ENCODE measurements at regions not wholly inside any gene's neighbourhood (a gene's known extent, or its start where the extent isn't known, plus 50 kb on each side); places are given as distances from the start of the nearest gene placed in this dataset.

GRCh38 chr18:24633121-24633520 is 172.7 kb downstream of the HRH4 start:
- H3K27ac ChIP-seq: no peak overlapping the region
- TF ChIP-seq CTCF (IDR thresholded peaks at IDR 0.05): no peak
- no peak for TF ChIP-seq ZFX (IDR thresholded peaks at IDR 0.05; ENCODE audit: borderline replicate concordance)

- TF ChIP-seq CTCF (IDR thresholded peaks at IDR 0.05) (no peak), ZFX (IDR thresholded peaks at IDR 0.05; ENCODE audit: borderline replicate concordance) (no peak)
Observed at GRCh38 chr18:24649571-24649970, 189.1 kb downstream of the HRH4 start.

GRCh38 chr18:24651434-24651833 is 191.0 kb downstream of the HRH4 start:
- TF ChIP-seq CTCF (IDR thresholded peaks at IDR 0.05) (no peak), ZFX (IDR thresholded peaks at IDR 0.05; ENCODE audit: borderline replicate concordance) (no peak)
- no peak overlapping the region for H3K27ac ChIP-seq

More at GRCh38 chr18:24649571-24649970, 189.1 kb downstream of the HRH4 start:
- H3K27ac ChIP-seq: no peak overlapping the region

- no peak for TF ChIP-seq ZFX (IDR thresholded peaks at IDR 0.05; ENCODE audit: borderline replicate concordance)
- no peak for TF ChIP-seq CTCF (IDR thresholded peaks at IDR 0.05)
- H3K27ac ChIP-seq: no peak overlapping the region
Observed at GRCh38 chr18:24656050-24656449, 195.6 kb downstream of the HRH4 start.

GRCh38 chr18:24656551-24657443 is 196.4 kb downstream of the HRH4 start:
- TF ChIP-seq CTCF (IDR thresholded peaks at IDR 0.05) (no peak), ZFX (IDR thresholded peaks at IDR 0.05; ENCODE audit: borderline replicate concordance) (no peak)
- H3K27ac ChIP-seq: no peak overlapping the region

GRCh38 chr18:24657444-24657842 is 197.0 kb downstream of the HRH4 start:
- H3K27ac ChIP-seq: no peak overlapping the region
- TF ChIP-seq CTCF (IDR thresholded peaks at IDR 0.05): no peak
- no peak for TF ChIP-seq ZFX (IDR thresholded peaks at IDR 0.05; ENCODE audit: borderline replicate concordance)

GRCh38 chr18:24658302-24658701 is 197.9 kb downstream of the HRH4 start:
- no peak overlapping the region for H3K27ac ChIP-seq
- TF ChIP-seq ZFX (IDR thresholded peaks at IDR 0.05; ENCODE audit: borderline replicate concordance): no peak

All from 22Rv1 (cell line).